MM.1S (cell line): ENCODE measurements at regions not wholly inside any gene's neighbourhood (a gene's known extent, or its start where the extent isn't known, plus 50 kb on each side); places are given as distances from the start of the nearest gene placed in this dataset.

Experiments
- DNase-seq: peaks from one replicate; pipeline ENCODE4 v3.0.0-alpha.2; 2015
- H2AFZ ChIP-seq: fragments of 300-600 bp; sonication (generic); 2 replicates; pipeline ENCODE4 v1.6.0; 2016; ENCODE audit warnings: antibody characterized with exemption, low read length
- H3F3A ChIP-seq: fragments of 300-600 bp; sonication (generic); 2 replicates; pipeline ENCODE4 v1.6.1; 2016; ENCODE audit warnings: mild to moderate bottlenecking, antibody characterized with exemption, low read length, moderate library complexity, mixed read lengths; ENCODE audit not compliant: insufficient read depth
- H3K27ac ChIP-seq: fragments of 300-600 bp; sonication (generic); 2 replicates; pipeline ENCODE4 v1.5.1; 2016; ENCODE audit warnings: mild to moderate bottlenecking, low read length
- H3K27me3 ChIP-seq: fragments of 300-600 bp; sonication (generic); replicated peaks from 2 replicates; pipeline ENCODE4 v1.6.0; 2016; ENCODE audit warnings: low read length; ENCODE audit not compliant: insufficient read depth
- H3K36me3 ChIP-seq: fragments of 300-600 bp; sonication (generic); replicated peaks from 2 replicates; pipeline ENCODE4 v1.6.1; 2016; ENCODE audit warnings: mild to moderate bottlenecking, low read length, mixed read lengths; ENCODE audit not compliant: insufficient read depth
- H3K4me1 ChIP-seq: fragments of 300-600 bp; sonication (generic); 2 replicates; pipeline ENCODE4 v1.6.1; 2016; ENCODE audit warnings: low read length, mixed read lengths
- H3K4me2 ChIP-seq: fragments of 300-600 bp; sonication (generic); 2 replicates; pipeline ENCODE4 v1.6.0; 2016; ENCODE audit warnings: low read depth, low read length
- H3K4me3 ChIP-seq: fragments of 300-600 bp; sonication (generic); 2 replicates; pipeline ENCODE4 v1.5.1; 2016; ENCODE audit warnings: low read length, mixed read lengths
- H3K79me2 ChIP-seq: fragments of 300-600 bp; sonication (generic); 2 replicates; pipeline ENCODE4 v1.6.1; 2016; ENCODE audit warnings: mixed run types, low read length, mixed read lengths
- H3K9ac ChIP-seq: fragments of 300-600 bp; sonication (generic); 2 replicates; pipeline ENCODE4 v1.6.1; 2016; ENCODE audit warnings: low read length, mixed read lengths
- H3K9me2 ChIP-seq: fragments of 300-600 bp; sonication (generic); replicated peaks from 2 replicates; pipeline ENCODE4 v1.6.1; 2016; ENCODE audit warnings: mild to moderate bottlenecking, low read length, mixed read lengths; ENCODE audit not compliant: insufficient read depth
- H3K9me3 ChIP-seq: fragments of 300-600 bp; sonication (generic); replicated peaks from 2 replicates; pipeline ENCODE4 v1.6.1; 2016; ENCODE audit warnings: mild to moderate bottlenecking, low read length, mixed read lengths; ENCODE audit not compliant: insufficient read depth
- H4K20me1 ChIP-seq: fragments of 300-600 bp; sonication (generic); 2 replicates; pipeline ENCODE4 v1.6.1; 2016; ENCODE audit warnings: mild to moderate bottlenecking, low read length, moderate library complexity, mixed read lengths; ENCODE audit not compliant: insufficient read depth
- CTCF ChIP-seq: fragments of 300-600 bp; sonication (generic); IDR thresholded peaks from 2 replicates; pipeline ENCODE4 v1.5.1; 2016; ENCODE audit warnings: antibody characterized with exemption, low read length, mixed read lengths
- EZH2 ChIP-seq: fragments of 300-600 bp; sonication (generic); optimal IDR thresholded peaks from 2 replicates; pipeline ENCODE3; 2017; ENCODE audit warnings: low read depth, mild to moderate bottlenecking, antibody characterized with exemption, low read length, mixed read lengths
- EZH2phosphoT487 ChIP-seq: fragments of 300-600 bp; sonication (generic); IDR thresholded peaks from 2 replicates; pipeline ENCODE4 v1.6.1; 2018; ENCODE audit warnings: antibody characterized with exemption, low read length

DNA sequence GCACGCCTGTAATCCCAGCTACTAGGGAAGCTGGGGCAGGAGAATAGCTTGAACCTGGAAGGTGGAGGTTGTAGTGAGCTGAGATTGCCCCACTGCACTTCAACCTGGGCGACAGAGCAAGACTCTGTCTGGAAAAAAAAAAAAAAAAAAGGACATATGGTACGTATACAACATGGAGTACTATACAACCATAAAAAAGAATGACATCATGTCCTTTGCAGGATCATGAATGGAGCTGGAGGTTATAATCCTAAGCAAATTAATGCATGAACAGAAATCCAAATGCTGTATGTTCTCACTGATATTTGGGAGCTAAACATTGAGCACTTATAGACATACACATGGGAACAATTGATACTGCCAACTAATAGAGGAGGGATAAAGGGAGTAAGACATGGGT lies 99.3 kb upstream of the KCNJ3 start:
- no peaks in the 10 kb centered on the region for H3F3A ChIP-seq
- H3K27ac ChIP-seq = no peak overlapping the region
- H2AFZ ChIP-seq = no peak overlapping the region
- no peaks in the 10 kb centered on the region for H3K9me3 ChIP-seq
- no peak overlapping the region for H3K9ac ChIP-seq
- H3K4me1 ChIP-seq = no peaks in the 10 kb centered on the region
- H3K9me2 ChIP-seq = no peaks in the 10 kb centered on the region
- no peak overlapping the region for H3K4me2 ChIP-seq
- no peaks in the 10 kb centered on the region for H4K20me1 ChIP-seq
- TF ChIP-seq EZH2 (no peak), CTCF (no peak), EZH2phosphoT487 (no peak)
- H3K36me3 ChIP-seq = no peaks in the 10 kb centered on the region
- H3K27me3 ChIP-seq = no peaks in the 10 kb centered on the region
- no peaks in the 10 kb centered on the region for H3K79me2 ChIP-seq
- no peak for DNase-seq
- no peak overlapping the region for H3K4me3 ChIP-seq

DNA sequence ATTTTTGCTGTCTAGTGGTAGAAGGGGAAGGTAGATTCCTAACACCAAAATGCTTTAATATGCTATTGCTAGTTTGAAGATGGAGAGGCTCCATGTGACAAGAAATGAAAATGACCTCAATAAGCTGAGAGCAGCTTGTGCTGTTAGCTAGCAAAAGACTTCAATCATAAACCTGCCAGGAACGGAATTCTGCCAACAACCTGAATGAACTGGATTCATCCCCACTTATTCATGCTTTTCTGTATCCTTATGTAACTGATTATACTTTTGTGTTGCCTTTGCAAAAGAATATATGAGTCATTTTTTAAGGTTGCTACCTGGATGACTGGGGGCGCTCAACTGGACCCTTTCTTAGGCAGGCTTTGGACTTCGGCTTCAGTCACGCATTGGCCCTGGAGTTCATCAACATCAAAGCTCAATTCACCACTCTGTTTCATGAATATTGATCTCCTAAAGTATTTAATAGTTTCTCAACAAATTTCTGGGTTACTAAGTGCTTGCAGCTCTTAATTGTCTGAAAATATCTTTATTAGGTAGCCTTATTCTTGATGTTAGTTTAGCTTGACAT lies 97.5 kb upstream of the KCNJ3 start:
- H3K4me2 ChIP-seq = no peak overlapping the region
- no peaks in the 10 kb centered on the region for H3K9me2 ChIP-seq
- H2AFZ ChIP-seq = no peak overlapping the region
- H3K36me3 ChIP-seq = no peaks in the 10 kb centered on the region
- no peak for TF ChIP-seq CTCF
- TF ChIP-seq EZH2 = no peak
- no peak for TF ChIP-seq EZH2phosphoT487
- DNase-seq = no peak
- no peak overlapping the region for H3K4me3 ChIP-seq
- H3K9ac ChIP-seq = no peak overlapping the region
- no peak overlapping the region for H3K27ac ChIP-seq
- H3K27me3 ChIP-seq = no peaks in the 10 kb centered on the region
- no peaks in the 10 kb centered on the region for H3F3A ChIP-seq
- H3K79me2 ChIP-seq = no peaks in the 10 kb centered on the region
- H3K9me3 ChIP-seq = no peaks in the 10 kb centered on the region
- H4K20me1 ChIP-seq = no peaks in the 10 kb centered on the region
- no peaks in the 10 kb centered on the region for H3K4me1 ChIP-seq

GRCh38 chr2:154603682-154604081 lies 94.8 kb upstream of the KCNJ3 start:
- H3K4me2 ChIP-seq = no peak overlapping the region
- H3K9me3 ChIP-seq = no peaks in the 10 kb centered on the region
- H3K27ac ChIP-seq = no peak overlapping the region
- H3K27me3 ChIP-seq = no peaks in the 10 kb centered on the region
- H4K20me1 ChIP-seq = no peaks in the 10 kb centered on the region
- H3K36me3 ChIP-seq = no peaks in the 10 kb centered on the region
- TF ChIP-seq EZH2phosphoT487 (no peak), EZH2 (no peak), CTCF (no peak)
- no peak overlapping the region for H3K4me3 ChIP-seq
- no peak overlapping the region for H2AFZ ChIP-seq
- H3K9ac ChIP-seq = no peak overlapping the region
- H3K9me2 ChIP-seq = no peaks in the 10 kb centered on the region
- DNase-seq = no peak
- no peaks in the 10 kb centered on the region for H3F3A ChIP-seq
- H3K79me2 ChIP-seq = no peaks in the 10 kb centered on the region
- no peaks in the 10 kb centered on the region for H3K4me1 ChIP-seq
